ENCODE measurements at regions not wholly inside any gene's neighbourhood (a gene's known extent, or its start where the extent isn't known, plus 50 kb on each side); places are given as distances from the start of the nearest gene placed in this dataset.

- DNase-seq = no peak
Observed at GRCh38 chr21:28261298-28261697, 731.4 kb downstream of the LTN1 start.

- no peak for DNase-seq
Observed at GRCh38 chr21:28257276-28257675, 735.4 kb downstream of the LTN1 start.

DNA sequence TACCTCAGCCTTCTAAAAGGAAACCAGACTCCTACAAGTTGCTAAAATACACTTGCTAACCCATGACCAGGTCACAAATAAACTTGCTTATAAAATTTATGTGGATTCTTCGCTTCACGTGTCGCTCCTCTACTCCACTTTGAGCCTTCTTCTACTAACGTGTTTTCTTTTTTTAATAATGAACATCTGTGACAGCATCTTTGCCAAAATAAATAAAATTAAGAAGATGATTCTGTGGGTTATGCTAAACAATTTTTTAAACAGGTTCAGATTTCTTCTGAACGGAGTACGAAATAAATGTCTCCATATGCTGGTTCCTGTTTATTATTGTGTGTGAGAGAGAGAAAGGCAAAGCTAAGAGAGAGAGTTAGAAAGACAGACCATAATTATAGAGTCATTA lies 735.8 kb downstream of the LTN1 start:
- DNase-seq = no peak

- no peak for DNase-seq
Observed at GRCh38 chr21:28256420-28256831, 736.3 kb downstream of the LTN1 start.

DNA sequence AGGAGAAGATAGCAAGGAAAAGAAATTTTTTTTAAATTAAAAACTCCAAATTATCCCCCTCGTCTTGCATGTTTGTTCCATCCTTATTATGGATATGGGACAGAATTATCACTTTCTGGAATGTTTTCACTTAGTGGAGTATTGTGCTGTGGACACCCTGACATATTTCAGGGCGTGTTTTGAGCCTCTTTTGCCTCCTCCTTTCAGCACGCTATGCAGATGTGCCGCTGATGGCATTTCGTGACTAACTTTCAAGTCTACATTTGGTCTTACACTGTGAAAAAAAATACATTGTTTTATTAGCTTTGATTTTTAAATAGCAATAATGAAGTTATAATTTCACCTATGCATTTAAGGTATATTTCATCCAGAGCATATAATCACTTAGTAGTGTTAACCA lies 738.7 kb downstream of the LTN1 start:
- no peak for DNase-seq

- no peak for DNase-seq
Observed at GRCh38 chr21:28253338-28253737, 739.3 kb downstream of the LTN1 start.

DNA sequence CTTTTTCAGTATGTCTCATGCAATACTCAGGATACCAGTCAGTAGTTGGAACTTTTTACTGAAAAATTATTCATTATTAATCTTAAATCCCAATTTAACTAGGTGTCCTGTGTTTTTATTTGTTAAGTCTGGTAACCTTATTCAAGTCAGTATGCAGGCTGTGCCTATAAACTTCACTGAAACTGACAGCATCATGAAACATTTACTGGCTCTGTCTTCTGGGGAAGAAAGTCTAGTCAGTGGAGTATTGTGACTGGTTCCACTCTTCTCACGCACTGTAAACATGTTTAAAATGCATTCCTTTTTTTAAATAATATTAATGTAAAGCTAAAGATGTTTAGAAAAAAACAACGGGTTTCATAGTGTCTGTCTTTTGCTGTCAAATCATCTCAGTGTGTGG lies 739.7 kb downstream of the LTN1 start:
- no peak for DNase-seq

DNA sequence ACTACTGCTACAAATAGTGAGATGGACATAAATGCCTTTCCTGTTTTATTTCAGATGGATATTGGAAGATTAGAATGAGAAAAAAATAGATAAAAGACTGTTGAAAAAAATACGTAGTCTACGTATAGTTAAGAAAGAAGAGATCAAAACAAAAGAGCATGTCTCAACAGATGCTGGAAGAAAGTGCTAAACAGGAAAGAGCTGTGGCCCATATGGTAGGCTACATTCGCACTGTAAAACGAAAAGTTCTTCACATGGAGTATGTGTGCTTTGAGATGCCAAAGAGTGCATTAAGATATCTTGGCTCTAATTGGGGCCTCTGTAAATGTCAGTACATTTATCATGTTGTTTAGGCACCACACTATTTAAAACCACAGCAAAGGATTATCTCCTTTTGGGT lies 741.7 kb downstream of the LTN1 start:
- no peak for DNase-seq

DNA sequence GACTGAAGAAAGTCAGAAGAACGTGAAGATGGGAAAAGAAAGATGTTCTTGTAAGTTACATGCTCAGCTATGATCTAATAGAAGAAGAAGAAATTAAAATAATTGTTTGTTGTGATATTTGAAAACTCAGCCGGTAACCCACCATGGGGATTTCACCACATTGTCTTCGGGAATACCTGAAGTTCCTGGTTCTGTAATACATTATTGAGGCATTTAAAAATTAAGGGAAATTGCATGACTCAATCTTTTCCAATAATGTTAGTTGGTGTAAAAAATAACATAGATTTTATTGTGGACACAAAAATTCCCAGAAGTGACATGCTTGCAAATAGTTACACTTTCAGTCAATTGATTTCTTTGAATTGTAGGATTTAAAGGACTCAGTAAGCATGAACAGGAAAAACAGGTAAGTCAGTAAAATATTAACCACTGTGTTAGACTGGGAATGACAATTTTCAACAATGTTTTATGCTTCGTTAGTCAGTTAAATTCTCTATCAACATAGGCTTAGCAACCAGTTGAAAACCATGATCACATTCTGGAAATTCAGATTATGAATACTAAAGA lies 745.1 kb downstream of the LTN1 start:
- DNase-seq = no peak

- DNase-seq = no peak
Observed at GRCh38 chr21:28240586-28240985, 752.1 kb downstream of the LTN1 start.

DNA sequence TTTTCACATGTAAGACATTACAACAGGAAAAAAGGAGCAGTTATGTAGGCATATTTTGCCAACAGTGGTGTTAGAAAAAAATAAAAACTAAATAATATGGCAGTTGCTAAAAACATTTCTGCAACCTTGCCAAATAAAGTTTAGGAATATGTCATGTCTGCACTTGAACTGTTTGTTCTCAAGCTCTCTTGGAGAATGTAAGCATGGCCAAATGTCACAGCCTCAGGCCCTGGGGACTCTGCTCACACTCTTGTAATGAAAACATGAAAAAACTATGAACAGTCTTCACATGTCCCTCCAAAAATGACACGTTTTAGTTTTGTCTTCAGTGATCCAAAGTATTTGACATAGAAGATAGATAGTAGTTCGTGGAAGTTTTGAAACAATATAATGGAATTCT lies 753.3 kb downstream of the LTN1 start:
- no peak for DNase-seq

DNA sequence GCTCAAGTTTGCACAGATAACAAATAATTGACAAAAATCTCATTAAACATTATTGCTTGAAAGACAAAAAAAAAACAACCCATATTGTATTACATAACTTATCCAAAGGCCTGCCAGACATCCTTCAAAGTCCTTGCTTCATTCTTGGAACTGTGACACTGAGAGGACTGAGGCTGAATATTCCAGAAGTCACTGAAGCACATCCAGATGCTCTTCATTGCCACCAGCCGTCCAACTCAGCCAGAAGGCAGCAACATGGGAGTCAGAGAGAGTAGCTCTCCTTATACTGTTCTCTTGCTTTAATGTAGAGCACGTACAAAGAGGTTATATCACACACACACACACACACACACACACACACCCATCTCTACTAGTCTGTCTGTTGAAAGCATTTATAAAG lies 755.0 kb downstream of the LTN1 start:
- DNase-seq = no peak

GRCh38 chr21:28235169-28235895 lies 757.3 kb downstream of the LTN1 start:
- no peak for DNase-seq

DNA sequence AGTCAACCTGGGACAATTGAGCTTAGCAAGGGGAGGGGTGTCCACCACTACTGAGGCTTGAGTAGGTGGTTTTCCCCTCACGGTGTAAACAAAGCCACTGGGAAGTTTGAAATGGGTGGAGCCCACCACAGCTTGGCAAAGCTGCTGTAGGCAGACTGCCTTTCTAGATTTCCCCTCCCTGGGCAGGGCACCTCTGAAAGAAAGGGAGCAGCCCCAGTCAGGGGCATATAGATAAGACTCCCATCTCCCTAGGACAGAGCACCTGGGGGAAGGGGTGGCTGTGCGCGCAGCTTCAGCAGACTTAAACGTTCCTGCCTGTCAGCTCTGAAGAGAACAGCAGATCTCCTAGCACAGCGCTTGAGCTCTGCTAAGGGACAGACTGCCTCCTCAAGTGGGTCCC lies 758.4 kb downstream of the LTN1 start:
- no peak for DNase-seq

DNA sequence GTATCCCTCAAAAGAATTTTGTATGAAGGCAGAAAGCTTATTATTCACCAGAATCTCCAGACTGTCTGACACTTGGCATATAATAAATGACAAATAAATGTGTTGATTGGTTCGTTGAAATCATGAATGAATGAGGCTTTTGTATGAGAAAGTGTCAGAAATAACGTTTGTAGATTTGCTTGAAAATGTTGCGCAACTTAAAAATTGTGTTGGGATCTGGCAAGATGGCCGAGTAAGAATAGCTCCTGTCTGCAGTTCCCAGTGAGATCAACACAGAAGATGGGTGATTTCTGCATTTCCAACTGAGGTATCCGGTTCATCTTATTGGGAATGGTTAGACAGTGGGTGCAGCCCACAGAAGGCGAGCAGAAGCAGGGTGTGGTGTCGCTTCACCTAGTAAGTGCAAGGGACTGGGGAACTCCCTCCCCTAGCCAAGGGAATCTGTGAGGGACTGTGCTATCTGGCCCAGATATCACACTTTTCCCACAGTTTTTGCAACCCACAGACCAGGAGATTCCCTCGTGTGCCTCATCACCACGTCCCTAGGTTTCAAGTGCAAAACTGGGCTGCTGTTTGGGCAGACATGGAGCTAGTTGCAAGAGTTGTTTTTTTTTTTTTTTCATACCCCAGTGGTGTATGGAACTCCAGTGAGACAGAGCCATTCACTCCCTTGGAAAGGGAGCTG lies 759.0 kb downstream of the LTN1 start:
- DNase-seq = no peak

DNA sequence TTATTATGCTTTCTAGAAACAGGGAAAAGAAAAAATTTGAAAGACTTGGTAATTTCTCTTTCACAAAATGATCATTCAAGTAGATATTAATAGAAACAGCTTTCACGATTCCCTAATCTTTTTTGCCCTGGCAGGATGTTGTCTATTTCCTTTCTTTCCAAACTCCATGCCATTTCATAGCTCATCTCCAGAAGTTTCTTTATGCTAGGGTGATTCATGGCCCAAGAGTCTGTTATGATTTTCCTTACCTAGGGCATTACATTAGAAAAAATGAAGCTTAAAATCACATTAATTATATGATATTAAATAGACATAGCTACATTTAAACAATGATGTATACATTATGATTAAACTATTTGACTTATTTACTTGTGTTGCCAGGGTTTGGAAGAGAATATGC lies 762.1 kb downstream of the LTN1 start:
- DNase-seq = no peak

DNA sequence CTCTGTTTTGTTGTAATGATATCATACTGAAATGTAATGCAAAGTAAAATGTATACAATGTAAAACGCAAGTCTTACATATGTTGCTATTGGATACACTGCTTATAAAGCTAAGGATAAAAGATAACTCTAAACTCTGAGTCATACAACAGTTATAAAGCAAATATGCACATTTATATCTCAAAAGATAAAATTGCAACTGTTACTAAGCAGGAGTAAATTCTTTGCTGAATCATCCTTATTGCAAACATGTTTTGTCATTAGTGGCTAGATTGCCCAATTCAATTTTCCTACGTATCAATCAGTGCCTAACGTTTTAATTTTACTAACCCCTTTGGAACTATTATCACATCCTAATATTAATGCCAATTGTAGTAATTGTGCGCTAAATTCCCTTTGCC lies 762.9 kb downstream of the LTN1 start:
- no peak for DNase-seq

GRCh38 chr21:28228636-28228995 lies 764.1 kb downstream of the LTN1 start:
- no peak for DNase-seq

DNA sequence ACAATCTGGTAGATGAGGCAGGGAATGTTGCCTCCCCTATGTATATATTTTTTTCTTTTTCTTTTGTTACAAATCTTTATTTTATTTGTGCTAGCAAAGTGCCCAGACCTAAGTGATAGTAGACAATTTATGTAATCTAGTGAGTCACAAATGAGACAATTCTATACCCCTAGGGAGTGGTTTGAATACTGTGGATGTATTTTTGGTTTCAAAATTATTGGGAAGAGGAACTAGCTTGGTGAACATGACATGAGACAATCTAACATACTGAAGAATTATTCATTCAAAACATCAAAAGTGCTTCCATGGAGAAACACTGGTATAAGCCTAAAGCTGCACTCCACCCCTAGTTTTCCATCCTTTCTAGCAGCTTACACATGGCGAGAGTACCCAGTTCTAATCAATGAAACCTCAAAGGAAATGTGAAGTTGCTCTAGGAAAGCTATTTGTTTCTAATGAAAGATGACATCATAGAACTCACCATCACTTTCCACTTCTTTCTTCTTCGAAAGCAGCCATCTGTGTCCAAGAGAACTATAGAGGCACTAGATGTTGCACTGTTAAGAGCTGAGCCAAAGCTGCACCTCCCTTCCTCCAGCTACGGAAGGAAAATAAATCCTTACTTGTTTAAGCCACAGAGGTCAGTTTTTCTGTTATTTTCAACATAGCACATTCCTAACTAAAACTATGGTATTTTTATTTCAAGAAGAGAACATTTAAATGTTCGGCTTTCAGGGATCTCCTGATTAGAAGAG lies 764.6 kb downstream of the LTN1 start:
- no peak for DNase-seq

GRCh38 chr21:28226563-28226962 lies 766.1 kb downstream of the LTN1 start:
- no peak for DNase-seq

- no peak for DNase-seq
Observed at GRCh38 chr21:28224191-28224726, 768.4 kb downstream of the LTN1 start.

- no peak for DNase-seq
Observed at GRCh38 chr21:28221984-28222383, 770.7 kb downstream of the LTN1 start.

DNA sequence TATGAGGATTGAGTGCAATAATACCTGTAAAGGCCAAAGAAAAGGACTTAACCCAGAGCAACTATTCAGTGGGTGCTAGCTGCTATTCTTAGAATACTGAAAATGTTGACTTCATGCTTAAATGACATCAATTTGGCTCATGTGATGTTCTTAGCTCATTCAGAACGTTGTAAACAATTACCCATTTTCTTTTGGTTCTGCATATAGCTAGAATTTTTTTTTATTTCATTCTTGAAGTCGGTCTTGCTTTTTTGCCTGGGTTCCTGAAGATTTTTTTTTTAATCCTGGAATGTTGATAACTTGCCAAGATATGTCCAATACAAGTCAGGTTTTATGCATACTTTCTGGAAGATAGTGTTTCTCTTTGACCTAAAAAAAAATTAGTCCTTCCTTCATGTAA lies 772.0 kb downstream of the LTN1 start:
- no peak for DNase-seq
